ENCODE measurements at regions not wholly inside any gene's neighbourhood (a gene's known extent, or its start where the extent isn't known, plus 50 kb on each side); places are given as distances from the start of the nearest gene placed in this dataset.

- intact Hi-C loops (cut with micrococcal nuclease) = loop anchor here (10.0 kb wide), 1 partner anchor 80 kb away; no protein-coding TSS in a partner anchor
- H3K14ac ChIP-seq (replicated peaks; ENCODE audit: low read depth, low read length) = no peak overlapping the region
- no peak overlapping the region for H3K4ac ChIP-seq (ENCODE audit: low read depth, low read length)
- DNase-seq (no peak), ATAC-seq (ENCODE audit: low read depth) (no peak)
- no peaks in the 10 kb centered on the region for H3K36me3 ChIP-seq (ENCODE audit: control insufficient read depth, insufficient read depth, low read length)
- TF ChIP-seq MAFK (IDR thresholded peaks at IDR 0.05; ENCODE audit: low read depth, low read length) = no peak
- TF ChIP-seq BHLHE40 (IDR thresholded peaks at IDR 0.05; ENCODE audit: low read depth, low read length) = no peak
- no peak for TF ChIP-seq CEBPB (IDR thresholded peaks at IDR 0.05; ENCODE audit: low read depth, low read length)
- TF ChIP-seq RAD21 (IDR thresholded peaks at IDR 0.05; ENCODE audit: low read length) = no peak
- no peak for TF ChIP-seq RCOR1 (IDR thresholded peaks at IDR 0.05; ENCODE audit: insufficient replicate concordance, low read length)
- no peak for TF ChIP-seq USF2 (IDR thresholded peaks at IDR 0.05; ENCODE audit: low read depth, low read length)
- TF ChIP-seq CHD1 (IDR thresholded peaks at IDR 0.05; ENCODE audit: low read depth, low read length) = no peak
- TF ChIP-seq NFE2L2 (IDR thresholded peaks at IDR 0.05; ENCODE audit: low read depth, low read length) = no peak
- no peak for TF ChIP-seq CTCF (conservative IDR thresholded peaks at IDR 0.05; ENCODE audit: low read depth, low read length)
- TF ChIP-seq FOS (IDR thresholded peaks at IDR 0.05; ENCODE audit: low read depth, low read length) = no peak
- no peak for TF ChIP-seq MXI1 (IDR thresholded peaks at IDR 0.05; ENCODE audit: borderline replicate concordance, low read depth, low read length)
- no peak for TF ChIP-seq MAZ (IDR thresholded peaks at IDR 0.05; ENCODE audit: borderline replicate concordance, low read depth, low read length)
- no peak for TF ChIP-seq RFX5 (IDR thresholded peaks at IDR 0.05; ENCODE audit: low read depth, low read length)
- no peak for TF ChIP-seq ELK1 (IDR thresholded peaks at IDR 0.05; ENCODE audit: borderline replicate concordance, low read depth, low read length)
- no peak for TF ChIP-seq SMC3 (IDR thresholded peaks at IDR 0.05; ENCODE audit: low read depth, low read length)
- no peak for TF ChIP-seq POLR2A (IDR thresholded peaks at IDR 0.05; ENCODE audit: low read depth, low read length)
- H3K9me1 ChIP-seq (ENCODE audit: insufficient read depth, low read length) = no peaks in the 10 kb centered on the region
- H2AFZ ChIP-seq (replicated peaks; ENCODE audit: low read length, poor library complexity) = no peak overlapping the region
- dilution Hi-C loops (cut with HindIII; ENCODE audit: low sequenced_read_pairs, unreplicated experiment) = no loop called here
- H2BK15ac ChIP-seq (ENCODE audit: low read depth, low read length) = no peak overlapping the region
- no peak overlapping the region for H4K5ac ChIP-seq (ENCODE audit: low read depth, low read length)
- H3K23ac ChIP-seq (ENCODE audit: low read depth, low read length) = no peak overlapping the region
- no peak overlapping the region for H2BK120ac ChIP-seq (ENCODE audit: low read depth, low read length)
- H3K56ac ChIP-seq (ENCODE audit: extremely low read depth, insufficient read depth, low read length) = no peak overlapping the region
- H3K79me1 ChIP-seq (ENCODE audit: low read depth in 1 of 2, low read length in 2 of 2) = no peaks in the 10 kb centered on the region
- no peak overlapping the region for H2AK9ac ChIP-seq (replicated peaks; ENCODE audit: low read depth, low read length, poor library complexity)
- no peak overlapping the region for H3K4me2 ChIP-seq (ENCODE audit: low read depth, low read length)
- BruUV-seq (replicated peaks) = no TSS peak
- peaks cover 4% of the 10 kb centered on the region for H3K27me3 ChIP-seq (ENCODE audit: control insufficient read depth, insufficient read depth, low read length)
- WGBS, 2 experiments (ENCODE audit: extremely low coverage in 2 of 2, insufficient read length in 1 of 2) = 32% methylated on average over 3 of the region's 4 CpGs; no CpG with 5 or more reads in 1 of the 2 experiments
- H4K8ac ChIP-seq (ENCODE audit: low read depth in 2 of 2, low read length in 2 of 2) = no peak overlapping the region
- H3K9me3 ChIP-seq (ENCODE audit: control insufficient read depth, insufficient read depth, low read length) = no peaks in the 10 kb centered on the region
- no peak overlapping the region for H4K91ac ChIP-seq (ENCODE audit: insufficient read depth, low read depth, low read length)
- no peak overlapping the region for H3K9ac ChIP-seq (ENCODE audit: low read depth, low read length)
- H2BK5ac ChIP-seq (ENCODE audit: low read depth, low read length, poor library complexity, severe bottlenecking) = no peak overlapping the region
- H3K27ac ChIP-seq (ENCODE audit: insufficient read depth, low read length) = no peak overlapping the region
- no peaks in the 10 kb centered on the region for H3K4me1 ChIP-seq (ENCODE audit: control insufficient read depth, insufficient read depth, low read length)
- H4K20me1 ChIP-seq (ENCODE audit: insufficient read depth, low read length) = no peaks in the 10 kb centered on the region
- H2BK20ac ChIP-seq (ENCODE audit: low read depth, low read length) = no peak overlapping the region
- in situ Hi-C loops (cut with MboI; ENCODE audit: low sequenced_read_pairs) = no loop called here
- H3K4me3 ChIP-seq (ENCODE audit: insufficient read depth, low read depth, low read length) = no peak overlapping the region
- no peak overlapping the region for H2AK5ac ChIP-seq (ENCODE audit: low read depth, low read length)
- ChIA-PET CTCF (no interaction called here), POLR2A (ENCODE audit: unreplicated experiment) (no interaction called here)
- no peak overlapping the region for H3K18ac ChIP-seq (ENCODE audit: low read depth, low read length)
Measured at GRCh38 chr1:36654586-36654985, 171.9 kb upstream of the CSF3R start.

All from IMR-90 (cell line).